ENCODE measurements at regions not wholly inside any gene's neighbourhood (a gene's known extent, or its start where the extent isn't known, plus 50 kb on each side); places are given as distances from the start of the nearest gene placed in this dataset.
A peak's percentile ranks its signal among the peaks of the same experiment; 100 is the strongest.

DNA sequence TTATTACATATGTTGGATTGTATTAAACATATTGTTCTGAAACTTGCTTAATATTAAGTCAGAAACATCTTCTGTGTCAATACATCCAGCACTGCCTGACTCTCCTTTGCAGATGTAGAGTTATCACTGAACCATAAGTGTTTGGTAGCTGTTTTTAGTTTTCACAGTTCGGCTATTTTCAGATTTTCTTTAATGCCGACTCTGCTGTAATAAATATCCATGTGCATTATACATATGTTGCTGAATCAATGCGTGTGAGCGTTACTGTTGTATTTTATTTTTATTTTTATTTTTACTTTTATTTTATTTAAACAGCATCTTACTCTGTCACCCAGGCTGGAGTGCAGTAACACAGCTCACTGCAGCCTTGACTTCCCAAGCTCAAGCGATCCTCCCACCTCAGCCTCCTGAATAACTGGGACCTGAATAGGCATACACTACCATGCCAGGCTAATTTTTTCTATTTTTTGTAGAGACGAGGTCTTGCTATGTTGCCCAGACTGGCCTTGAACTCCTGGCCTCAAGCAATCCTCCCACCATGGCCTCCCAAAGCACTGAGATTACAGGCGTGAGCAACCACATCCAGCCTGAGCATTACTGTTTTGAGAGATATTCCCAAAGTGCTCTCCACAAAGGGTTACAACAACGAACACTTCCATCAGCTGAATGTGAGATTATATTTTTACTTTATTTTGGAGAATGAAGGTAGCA is 50.7 kb upstream of the NOCT start:
- DNase-seq: no peak

- no peak for DNase-seq
Measured at GRCh38 chr4:138963412-138963811, 52.2 kb upstream of the NOCT start.

DNA sequence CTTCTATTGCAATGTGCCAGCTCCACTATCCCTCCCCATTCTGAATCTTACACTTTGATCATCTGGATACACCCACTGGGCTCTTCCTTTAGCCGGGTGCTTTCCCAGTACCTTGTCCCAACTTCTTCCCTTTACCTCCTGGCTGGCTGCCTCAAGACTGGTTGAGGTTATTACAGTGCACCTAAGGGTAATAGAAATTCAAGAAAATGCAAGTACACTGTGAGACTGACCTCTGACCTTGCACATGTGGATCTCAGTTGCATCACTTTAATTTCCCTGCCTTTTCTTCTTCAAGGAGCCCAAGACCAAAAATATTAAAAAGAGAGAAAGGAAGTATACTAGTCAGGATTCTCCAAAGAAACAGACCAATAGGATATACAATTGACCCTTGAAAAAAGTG is 53.9 kb upstream of the NOCT start:
- no peak for DNase-seq

DNA sequence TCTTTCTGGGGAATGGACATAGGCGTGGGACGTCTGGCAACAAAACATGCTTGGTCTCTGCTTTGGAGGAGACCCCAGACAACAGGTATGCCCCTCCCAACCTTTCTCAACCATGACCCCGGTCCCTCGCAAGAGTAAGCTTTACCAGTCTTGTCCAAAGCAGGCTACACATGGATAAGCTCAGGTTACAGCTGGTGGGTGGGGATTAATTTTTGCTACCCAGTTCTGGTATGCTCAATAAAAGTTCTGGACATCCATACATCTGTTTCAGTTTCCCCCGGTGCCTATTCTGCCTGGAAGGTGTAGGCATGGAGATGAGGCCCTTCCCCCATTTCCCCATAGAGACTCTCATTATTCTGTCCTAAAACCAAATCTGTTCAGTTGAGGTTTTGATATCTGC is 54.5 kb upstream of the NOCT start:
- no peak for DNase-seq

DNA sequence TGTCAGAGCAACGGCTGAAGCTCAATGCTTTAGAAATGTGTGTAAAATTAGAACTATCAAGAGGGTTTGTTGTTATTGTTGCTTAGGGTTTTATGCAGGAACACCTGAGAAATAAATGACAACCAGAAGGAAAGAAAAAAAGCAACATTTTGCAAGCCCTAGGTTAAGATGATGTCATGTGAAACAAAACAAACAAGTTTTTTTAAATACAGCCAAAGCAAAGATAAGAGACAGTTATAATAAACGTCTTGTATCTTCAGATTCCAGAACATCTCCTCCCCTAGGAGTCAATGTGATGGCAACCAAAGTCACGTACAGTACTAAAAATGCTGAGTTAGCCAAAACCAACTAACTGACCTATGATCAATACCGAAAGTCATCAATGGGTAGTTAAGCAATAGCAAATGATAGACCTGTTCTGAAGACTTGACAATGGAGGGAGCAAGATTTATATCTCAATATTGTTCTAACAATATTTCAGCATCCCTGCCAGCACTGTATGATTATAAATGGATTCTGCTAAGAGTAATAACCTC is 55.3 kb upstream of the NOCT start:
- no peak for DNase-seq

GRCh38 chr4:138959097-138959815 is 56.3 kb upstream of the NOCT start:
- no peak for DNase-seq

DNA sequence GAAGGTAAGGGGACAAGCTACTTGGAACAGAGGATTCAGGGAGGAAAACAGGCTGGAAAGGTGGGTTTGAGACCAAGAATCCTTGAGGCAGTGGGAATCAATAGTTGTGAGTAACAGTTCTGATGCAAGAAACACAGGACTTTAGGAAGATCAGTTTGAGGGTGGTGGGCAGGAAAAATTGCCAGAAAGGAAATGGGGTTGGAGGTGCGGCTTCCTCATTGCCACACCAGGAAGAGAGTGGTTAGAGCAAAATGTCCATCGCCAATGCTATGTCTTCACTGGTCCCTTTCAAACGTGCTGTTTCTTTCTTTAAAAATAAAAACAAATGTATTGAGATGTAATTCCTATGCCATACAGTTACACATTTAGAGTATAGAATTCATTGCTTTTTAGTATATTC is 57.1 kb upstream of the NOCT start:
- no peak for DNase-seq

DNA sequence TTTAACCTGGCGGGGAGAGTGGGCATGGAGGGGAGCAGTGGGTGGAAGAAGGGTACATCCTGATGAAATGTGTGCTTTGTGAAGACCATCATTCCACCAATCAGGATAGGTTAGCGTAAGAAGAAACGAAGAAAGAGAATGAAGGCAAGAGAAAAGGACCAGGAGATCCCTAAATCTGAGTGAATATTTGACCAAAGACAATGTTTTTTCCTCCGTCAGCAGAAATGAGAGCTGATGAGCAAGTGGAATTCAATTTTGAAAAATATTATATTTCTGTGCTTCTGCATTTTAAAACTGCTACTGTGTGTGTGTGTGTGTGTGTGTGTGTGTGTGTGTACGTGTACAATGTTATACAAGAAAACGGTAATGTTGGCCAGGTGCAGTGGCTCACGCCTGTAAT is 58.3 kb upstream of the NOCT start:
- no peak for DNase-seq

GRCh38 chr4:138954428-138954827 is 61.2 kb upstream of the NOCT start:
- DNase-seq: no peak

DNA sequence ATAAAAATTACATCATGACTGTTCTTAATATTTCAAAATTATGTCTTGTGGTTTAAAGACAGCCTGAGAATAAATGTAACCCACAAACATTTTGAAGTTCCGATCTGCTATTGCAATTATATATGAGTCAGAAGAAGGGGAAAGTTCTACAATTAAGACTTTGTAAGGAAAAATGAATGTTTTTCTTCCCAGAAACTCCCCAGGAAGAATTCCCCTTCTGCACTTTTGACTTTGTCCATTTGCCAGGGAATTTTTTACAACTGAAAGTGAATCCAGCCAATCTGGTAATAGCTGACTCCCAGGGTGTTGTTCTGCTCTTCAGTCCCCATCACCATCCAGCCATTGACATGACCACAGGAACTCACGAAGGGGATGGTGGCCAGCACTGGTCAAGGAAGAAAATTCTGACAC is 61.6 kb upstream of the NOCT start:
- DNase-seq: no peak

GRCh38 chr4:138952411-138952810 is 63.2 kb upstream of the NOCT start:
- DNase-seq: no peak

DNA sequence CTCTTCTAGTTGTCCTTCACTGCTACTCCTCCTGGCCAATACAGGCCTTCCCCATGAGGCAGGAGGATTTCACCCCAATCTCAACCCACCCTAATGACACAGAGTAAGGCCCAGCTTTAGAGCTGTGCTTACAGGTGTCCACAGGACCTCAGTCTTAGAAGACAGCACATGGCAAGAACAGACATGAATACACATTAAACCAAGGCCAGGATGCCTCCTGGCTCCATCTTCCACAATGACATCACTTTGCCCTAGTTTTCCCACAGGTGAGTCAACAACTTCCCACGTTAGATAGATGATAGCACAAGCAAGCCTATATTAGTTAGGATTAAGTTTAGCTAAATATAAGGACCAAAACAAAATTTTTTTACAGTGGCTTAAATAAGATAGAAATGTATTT is 63.8 kb upstream of the NOCT start:
- no peak for DNase-seq

- DNase-seq: no peak
Measured at GRCh38 chr4:138949866-138950265, 65.7 kb upstream of the NOCT start.

GRCh38 chr4:138948918-138949317 is 66.7 kb upstream of the NOCT start:
- no peak for DNase-seq

- no peak for DNase-seq
Measured at GRCh38 chr4:138946306-138946705, 69.3 kb upstream of the NOCT start.

- no peak for DNase-seq
Measured at GRCh38 chr4:138945840-138946239, 69.7 kb upstream of the NOCT start.

- no peak for DNase-seq
Measured at GRCh38 chr4:138945401-138945800, 70.2 kb upstream of the NOCT start.

DNA sequence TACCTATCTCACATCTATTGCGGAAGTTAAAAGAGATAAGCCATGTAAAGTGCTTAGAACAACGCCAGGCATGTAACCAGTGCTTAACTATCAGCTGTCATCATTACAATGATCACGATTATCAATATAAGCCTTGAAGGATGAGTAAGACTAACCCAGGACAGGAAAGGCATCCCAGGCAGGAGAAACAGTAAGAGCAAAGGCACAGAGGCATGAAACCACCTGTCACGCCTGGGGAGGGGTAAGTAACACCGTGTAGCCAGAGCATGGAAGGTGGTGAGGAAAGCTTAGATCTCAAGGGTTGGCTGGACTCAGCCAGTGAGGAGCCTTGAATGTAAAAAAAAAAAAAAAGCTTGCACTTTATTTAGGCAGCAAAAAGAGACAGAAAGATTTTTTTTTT is 71.7 kb upstream of the NOCT start:
- DNase-seq: no peak

GRCh38 chr4:138941037-138941436 is 74.5 kb upstream of the NOCT start:
- no peak for DNase-seq

DNA sequence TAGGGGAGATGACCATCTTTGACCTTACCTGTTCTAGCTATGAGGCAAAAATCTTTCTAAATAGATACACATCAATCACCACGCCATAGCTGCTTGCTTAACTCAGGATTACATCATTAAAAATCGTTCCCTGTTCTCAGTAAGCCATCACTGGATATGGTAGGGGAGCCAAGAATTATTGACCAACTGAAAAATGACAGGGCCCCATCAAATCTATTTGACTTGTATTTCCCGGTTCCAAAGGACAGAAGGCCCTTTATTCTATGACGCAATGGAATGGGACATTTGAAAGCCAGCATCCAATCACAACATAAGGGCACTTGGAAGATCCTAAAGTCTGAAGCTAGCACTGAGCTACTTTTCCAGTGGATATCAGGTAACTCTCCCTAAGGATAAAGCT is 75.6 kb upstream of the NOCT start:
- no peak for DNase-seq

- DNase-seq: peak in 1 of 2 experiments; percentile 36
Measured at GRCh38 chr4:138938366-138938690, 77.3 kb upstream of the NOCT start.

GRCh38 chr4:138935135-138935807 is 80.3 kb upstream of the NOCT start:
- DNase-seq: no peak

DNA sequence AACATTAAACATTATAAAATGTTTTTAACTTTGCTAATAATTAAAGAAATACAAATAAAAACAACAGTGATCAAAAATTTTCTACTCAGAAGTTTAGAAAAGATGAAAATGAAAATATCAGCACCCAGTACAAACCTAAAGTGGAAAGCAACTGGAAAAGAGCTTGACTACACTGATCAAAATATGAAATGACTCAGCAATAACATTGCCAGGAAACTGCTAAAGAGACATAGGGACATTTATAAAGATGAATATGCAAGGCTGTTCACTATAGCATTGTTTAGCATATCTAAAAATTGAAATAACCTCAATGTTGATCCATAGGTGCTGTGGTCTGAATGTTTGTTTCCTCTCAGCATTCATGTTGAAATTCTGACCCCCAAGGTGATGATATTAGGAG is 88.5 kb upstream of the NOCT start:
- no peak for DNase-seq

DNA sequence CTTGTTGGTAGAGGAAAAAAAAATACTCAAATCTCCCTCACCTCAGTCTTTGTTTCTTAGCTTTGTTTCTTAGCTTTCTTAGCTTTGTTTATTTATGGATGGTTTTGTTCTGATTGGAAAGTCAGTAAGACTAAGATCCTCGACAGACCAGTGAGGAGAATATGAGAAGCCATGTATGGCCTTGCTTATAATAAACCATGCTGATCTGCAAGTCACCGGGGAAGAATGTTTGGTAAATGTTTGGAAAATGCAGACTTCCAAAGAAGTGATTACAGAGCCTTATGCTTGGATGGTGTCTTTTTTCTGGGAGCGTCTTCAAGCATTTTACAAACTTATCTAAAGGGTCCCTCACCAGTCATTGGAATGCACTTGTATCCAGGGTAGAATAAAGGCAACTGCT is 90.1 kb upstream of the NOCT start:
- DNase-seq: no peak
